HepG2 (cell line): ENCODE measurements at regions not wholly inside any gene's neighbourhood (a gene's known extent, or its start where the extent isn't known, plus 50 kb on each side); places are given as distances from the start of the nearest gene placed in this dataset.

Experiments
- ATAC-seq: fragments of 200-7000 bp; cut with Tn5 transposase; 3 replicates; pipeline ENCODE4 v1.9.1; 2020; ENCODE audit warnings: mild to moderate bottlenecking, moderate library complexity
- BruUV-seq: library from RNA; stranded (reverse); fragments of 400-500 nt; replicated peaks from 2 replicates; lab custom pipeline; 2021; lab: Mats Ljungman, UMichigan
- CTCF ChIA-PET: fragments of 300-600 bp; formaldehyde crosslinking; extraction: SDS; loops from one replicate; lab custom pipeline; 2021; ENCODE audit warnings: low total read pairs, inconsistent platforms, low intra/inter-chr PET ratio; lab: Yijun Ruan, JAX
- POLR2A ChIA-PET: fragments of 350-600 bp; sonication (Branson Sonifier 250); formaldehyde crosslinking; loops from one replicate; lab custom pipeline; 2020; ENCODE audit warnings: antibody characterized with exemption, inconsistent platforms; lab: Yijun Ruan, JAX
- DNase-seq: peaks from one replicate; pipeline ENCODE4 v3.0.0-alpha.2; 2015; ENCODE audit warnings: low spot score
- FAIRE-seq: peaks from 3 replicates; lab custom pipeline; 2011; peaks lifted over from hg19 to GRCh38; lab: Jason Lieb, UNC
- H2AFZ ChIP-seq: one replicate; pipeline ENCODE4 v1.6.1; 2011; ENCODE audit warnings: low read length, inconsistent platforms
- H3K27ac ChIP-seq: fragments of 300-600 bp; 3 replicates; pipeline ENCODE4 v1.8.0; 2011; ENCODE audit warnings: mixed run types, mild to moderate bottlenecking, mixed read lengths, low read length, inconsistent platforms; ENCODE audit not compliant: insufficient read depth; ENCODE audit errors: extremely low read length
- H3K27me3 ChIP-seq, 2 experiments: fragments of 200-600 bp in 1 of 2; 2 replicates in 1 of 2; 3 replicates in 1 of 2; pipeline versions ENCODE4 v1.6.0 to v1.8.0; 2011; ENCODE audit warnings: low read length in 2 of 2, mild to moderate bottlenecking in 2 of 2, moderate library complexity in 2 of 2, inconsistent platforms in 1 of 2; ENCODE audit not compliant: insufficient read depth in 2 of 2, control insufficient read depth in 1 of 2
- H3K36me3 ChIP-seq, 2 experiments: fragments of 200-600 bp in 1 of 2; replicated peaks in 1 of 2; 2 replicates in 1 of 2; 3 replicates in 1 of 2; pipeline versions ENCODE4 v1.5.1 to v1.8.0; 2011; ENCODE audit warnings: low read length in 2 of 2, inconsistent platforms in 1 of 2; ENCODE audit not compliant: insufficient read depth in 2 of 2, control insufficient read depth in 1 of 2
- H3K4me1 ChIP-seq: 2 replicates; pipeline ENCODE4 v1.5.1; 2012; ENCODE audit warnings: low read length, inconsistent platforms; ENCODE audit not compliant: insufficient read depth
- H3K4me2 ChIP-seq: 2 replicates; pipeline ENCODE4 v1.6.0; 2011; ENCODE audit warnings: low read depth, low read length, inconsistent platforms
- H3K4me3 ChIP-seq, 3 experiments: fragments of 200-600 bp in 1 of 3; sonication (generic), shearing (Covaris generic) in 1 of 3; replicated peaks in 1 of 3; 2 replicates each; pipeline ENCODE4 v1.5.1; 2011 to 2016; ENCODE audit warnings: low read length in 3 of 3, inconsistent platforms in 2 of 3, low read depth in 2 of 3, mild to moderate bottlenecking in 2 of 3, control low read depth in 1 of 3, mixed read lengths in 1 of 3; ENCODE audit not compliant: insufficient read depth in 1 of 3
- H3K79me2 ChIP-seq: one replicate; pipeline ENCODE4 v1.6.1; 2011; ENCODE audit warnings: low read length, inconsistent platforms; ENCODE audit not compliant: insufficient read depth
- H3K9ac ChIP-seq: 2 replicates; pipeline ENCODE4 v1.6.0; 2011; ENCODE audit warnings: mild to moderate bottlenecking, low read depth, low read length, inconsistent platforms; ENCODE audit not compliant: insufficient read depth
- H3K9me3 ChIP-seq: 2 replicates; pipeline ENCODE4 v1.5.1; 2012; ENCODE audit warnings: mild to moderate bottlenecking, low read length
- H4K20me1 ChIP-seq: 2 replicates; pipeline ENCODE4 v1.6.0; 2011; ENCODE audit warnings: inconsistent platforms, mild to moderate bottlenecking, low read length, moderate library complexity; ENCODE audit not compliant: insufficient read depth
- FOXA1 ChIP-seq, 2 experiments: fragments of 450-650 bp in 1 of 2; sonication (generic) in 1 of 2; formaldehyde crosslinking in 1 of 2; IDR thresholded peaks; 2 replicates each; pipeline versions ENCODE4 v1.4.0 to v1.6.1; 2016 to 2020; ENCODE audit warnings: missing genetic modification reagents in 1 of 2
- MED8 ChIP-seq: sonication (generic); formaldehyde crosslinking; IDR thresholded peaks from 2 replicates; pipeline ENCODE4 v1.8.1; 2023; ENCODE audit warnings: mild to moderate bottlenecking, missing genetic modification reagents; ENCODE audit not compliant: insufficient replicate concordance
- PAX8 ChIP-seq: sonication (generic); formaldehyde crosslinking; IDR thresholded peaks from 2 replicates; pipeline ENCODE4 v1.8.0; 2022; ENCODE audit warnings: mild to moderate bottlenecking, missing genetic modification reagents, borderline replicate concordance
- SKIL ChIP-seq: sonication (generic); formaldehyde crosslinking; IDR thresholded peaks from 2 replicates; pipeline ENCODE4 v1.8.0; 2022; ENCODE audit warnings: missing genetic modification reagents, mild to moderate bottlenecking, moderate library complexity, borderline replicate concordance
- SNAPC2 ChIP-seq: sonication (generic); formaldehyde crosslinking; IDR thresholded peaks from 2 replicates; pipeline ENCODE4 v1.8.1; 2022; ENCODE audit warnings: mild to moderate bottlenecking, missing genetic modification reagents
- ZFP36 ChIP-seq: fragments of 150-350 bp; IDR thresholded peaks from 2 replicates; pipeline ENCODE4 v1.6.1; 2018; ENCODE audit warnings: borderline replicate concordance, low read length, low read depth; ENCODE audit not compliant: partially characterized antibody
- ZIK1 ChIP-seq: sonication (generic); formaldehyde crosslinking; IDR thresholded peaks from 2 replicates; pipeline ENCODE4 v1.5.0; 2020; ENCODE audit warnings: mild to moderate bottlenecking, low read depth, missing genetic modification reagents, borderline replicate concordance
- ZNF10 ChIP-seq: sonication (generic); formaldehyde crosslinking; IDR thresholded peaks from 2 replicates; pipeline ENCODE4 v1.4.0; 2020; ENCODE audit warnings: mild to moderate bottlenecking, low read depth, missing genetic modification reagents, borderline replicate concordance
- ZNF143 ChIP-seq: sonication (generic); formaldehyde crosslinking; IDR thresholded peaks from 2 replicates; pipeline ENCODE4 v1.4.0; 2020; ENCODE audit warnings: missing genetic modification reagents
- ZNF160 ChIP-seq: sonication (generic); formaldehyde crosslinking; IDR thresholded peaks from 2 replicates; pipeline ENCODE4 v1.8.0; 2022; ENCODE audit warnings: mild to moderate bottlenecking, inconsistent platforms, missing genetic modification reagents
- ZNF460 ChIP-seq: sonication (generic); formaldehyde crosslinking; IDR thresholded peaks from 2 replicates; pipeline ENCODE4 v1.5.1; 2020; ENCODE audit warnings: missing genetic modification reagents, mild to moderate bottlenecking, borderline replicate concordance
- ZNF503 ChIP-seq: sonication (generic); formaldehyde crosslinking; IDR thresholded peaks from 2 replicates; pipeline ENCODE4 v1.4.0; 2020; ENCODE audit warnings: missing genetic modification reagents
- WGBS: methylation state at CpG from one replicate; pipeline ENCODE4 v1.1.6; 2017; ENCODE audit warnings: low lambda C conversion rate; 5-methylcytosine and 5-hydroxymethylcytosine counted together
- in situ Hi-C: cut with HindIII; loops from 2 replicates; pipeline ENCODE4 v1.10.0; 2017; ENCODE audit warnings: low pct_unique_long_range_greater_than_20kb; ENCODE audit not compliant: extremely low pct_ligation_motif_present
- intact Hi-C: fragments of 100-400 bp; cut with micrococcal nuclease; formaldehyde crosslinking; loops from one replicate; pipeline ENCODE4 v1.10.0; 2022; ENCODE audit not compliant: unreplicated experiment

GRCh38 chr3:11090551-11090950, 63.7 kb upstream of the HRH1 start (continued):
- no peak for TF ChIP-seq SKIL (CRISPR knock-in tag)
- TF ChIP-seq, all 625 proteins: peak for 0

- FAIRE-seq (no peak), DNase-seq (no peak), ATAC-seq (no peak)
- POLR2A ChIA-PET: no interaction called here
- CTCF ChIA-PET: no interaction called here
- H4K20me1 ChIP-seq: no peaks in the 10 kb centered on the region
- H2AFZ ChIP-seq: no peak overlapping the region
- no TSS peak for BruUV-seq
- no peaks in the 10 kb centered on the region for H3K4me1 ChIP-seq
- in situ Hi-C loops: no loop called here
- peaks cover 0 to 36% of the 10 kb centered on the region in 2 experiments; a peak in 2 of 5 replicates for H3K27me3 ChIP-seq
- TF ChIP-seq ZFP36: no peak
- intact Hi-C loops: no loop called here
- no peak overlapping the region for H3K4me2 ChIP-seq
- no peaks in the 10 kb centered on the region for H3K9me3 ChIP-seq
- H3K4me3 ChIP-seq: no peak overlapping the region
- no peak overlapping the region for H3K27ac ChIP-seq
- WGBS: 16% methylated on average over 11 of the region's 12 CpGs
- H3K79me2 ChIP-seq: no peaks in the 10 kb centered on the region
- H3K36me3 ChIP-seq: no peaks in the 10 kb centered on the region
- no peak overlapping the region for H3K9ac ChIP-seq
Measured at GRCh38 chr3:11091088-11091590, 63.2 kb upstream of the HRH1 start.

- 100% methylated on average over 2 of the region's 13 CpGs for WGBS
- H3K79me2 ChIP-seq: no peaks in the 10 kb centered on the region
- FAIRE-seq (no peak), ATAC-seq (no peak), DNase-seq (no peak)
- intact Hi-C loops (no loop called here), in situ Hi-C loops (no loop called here)
- no peak overlapping the region for H3K27ac ChIP-seq
- H3K4me3 ChIP-seq: no peak overlapping the region
- POLR2A ChIA-PET: no interaction called here
- no peaks in the 10 kb centered on the region for H3K36me3 ChIP-seq
- no peaks in the 10 kb centered on the region for H4K20me1 ChIP-seq
- TF ChIP-seq ZNF143 (CRISPR knock-in tag) (no peak), ZNF460 (CRISPR knock-in tag) (no peak), MED8 (CRISPR knock-in tag) (no peak), SNAPC2 (no peak), PAX8 (CRISPR knock-in tag) (no peak), ZNF503 (CRISPR knock-in tag) (no peak), ZNF10 (CRISPR knock-in tag) (no peak), FOXA1 (IDR thresholded peaks at IDR 0.05) (no peak), FOXA1 (CRISPR knock-in tag; IDR thresholded peaks at IDR 0.05) (no peak), ZIK1 (CRISPR knock-in tag) (no peak), ZNF160 (CRISPR knock-in tag) (no peak)
- H3K9me3 ChIP-seq: no peaks in the 10 kb centered on the region
- BruUV-seq: no TSS peak
- peaks cover 0 to 36% of the 10 kb centered on the region in 2 experiments; a peak in 2 of 5 replicates for H3K27me3 ChIP-seq
- CTCF ChIA-PET: no interaction called here
- no peaks in the 10 kb centered on the region for H3K4me1 ChIP-seq
- no peak overlapping the region for H2AFZ ChIP-seq
- no peak overlapping the region for H3K9ac ChIP-seq
- H3K4me2 ChIP-seq: no peak overlapping the region
Measured at GRCh38 chr3:11091791-11092190, 62.5 kb upstream of the HRH1 start.
